H1 (cell line): ENCODE measurements at regions not wholly inside any gene's neighbourhood (a gene's known extent, or its start where the extent isn't known, plus 50 kb on each side); places are given as distances from the start of the nearest gene placed in this dataset.

Experiments used
- BACH1 ChIP-seq: IDR thresholded peaks from 2 replicates; pipeline ENCODE4 v1.6.1; 2012; ENCODE audit warnings: low read length, improper control_type of control experiment
- CHD7 ChIP-seq: fragments of 300-600 bp; sonication (generic); IDR thresholded peaks from 2 replicates; pipeline ENCODE4 v1.7.1; 2012; ENCODE audit warnings: low read length, moderate library complexity, mild to moderate bottlenecking, inconsistent platforms; ENCODE audit not compliant: insufficient replicate concordance
- EGR1 ChIP-seq: IDR thresholded peaks from 2 replicates; pipeline ENCODE4 v1.6.1; 2011; ENCODE audit warnings: low read depth, low read length, borderline replicate concordance
- POLR2A ChIP-seq, 2 experiments: IDR thresholded peaks; 1 replicate in 1 of 2; 2 replicates in 1 of 2; pipeline ENCODE4 v1.6.1; 2011; ENCODE audit warnings: low read depth in 2 of 2, low read length in 2 of 2, mild to moderate bottlenecking in 2 of 2; ENCODE audit errors: control extremely low read depth in 1 of 2
- SIN3A ChIP-seq, 2 experiments: IDR thresholded peaks in 1 of 2; conservative IDR thresholded peaks in 1 of 2; 2 replicates each; pipeline ENCODE4 v1.6.1; 2011 to 2012; ENCODE audit warnings: low read length in 2 of 2, improper control_type of control experiment in 1 of 2, low read depth in 1 of 2, mild to moderate bottlenecking in 1 of 2
- SP1 ChIP-seq: IDR thresholded peaks from 2 replicates; pipeline ENCODE4 v1.6.1; 2011; ENCODE audit warnings: low read depth, low read length

- no peak for TF ChIP-seq CHD7
- no peak for TF ChIP-seq EGR1
- no peak for TF ChIP-seq BACH1
- no peak for TF ChIP-seq POLR2A (IDR thresholded peaks at IDR 0.05; ENCODE audit: control extremely low read depth in 1 of 2, low read depth in 2 of 2, low read length in 2 of 2)
- no peak for TF ChIP-seq SIN3A (conservative IDR thresholded peaks at IDR 0.05 in 1 of 2, IDR thresholded peaks at IDR 0.05 in 1 of 2; ENCODE audit: low read depth in 1 of 2, low read length in 2 of 2)
- TF ChIP-seq SP1: no peak
Measured at GRCh38 chr1:193514397-193514796, 328.0 kb upstream of the B3GALT2 start (continued).
